Left renal pelvis (tissue), 4 donors: ENCODE measurements at regions not wholly inside any gene's neighbourhood (a gene's known extent, or its start where the extent isn't known, plus 50 kb on each side); places are given as distances from the start of the nearest gene placed in this dataset.
"Not testable (repeated sequence)": the region's sequence is repeated elsewhere in the genome, so short reads cannot be mapped to it uniquely, and the experiment has no call there.

Source experiments
- DNase-seq, 4 donors: peaks; one replicate each; pipeline ENCODE4 v3.0.0-alpha.2; 2013; ENCODE audit warnings: low read depth in 4 of 4, low spot score in 3 of 4

- not testable (repeated sequence) for DNase-seq
Observed at GRCh38 chr4:49153011-49153410, 166.9 kb downstream of the CWH43 start.

- DNase-seq = peak in 2 of 4 donors; percentile 31 to 64
Observed at GRCh38 chr4:49154308-49155103, 168.4 kb downstream of the CWH43 start.

- not testable (repeated sequence) for DNase-seq
Observed at GRCh38 chr4:49155270-49155669, 169.2 kb downstream of the CWH43 start.

GRCh38 chr4:49156309-49156708, 170.2 kb downstream of the CWH43 start:
- DNase-seq = not testable (repeated sequence)

- not testable (repeated sequence) for DNase-seq
Observed at GRCh38 chr4:49157630-49158029, 171.6 kb downstream of the CWH43 start.

GRCh38 chr4:49161111-49161541, 175.1 kb downstream of the CWH43 start:
- DNase-seq = not testable (repeated sequence)

- DNase-seq = not testable (repeated sequence)
Observed at GRCh38 chr4:49164916-49165315, 178.8 kb downstream of the CWH43 start.

GRCh38 chr4:49177847-49178246, 191.8 kb downstream of the CWH43 start:
- DNase-seq = not testable (repeated sequence)

GRCh38 chr4:49181088-49181487, 195.0 kb downstream of the CWH43 start:
- DNase-seq = not testable (repeated sequence)

- DNase-seq = not testable (repeated sequence)
Observed at GRCh38 chr4:49211396-49212194, 225.5 kb downstream of the CWH43 start.

- DNase-seq = not testable (repeated sequence)
Observed at GRCh38 chr4:49213250-49213649, 227.2 kb downstream of the CWH43 start.

- not testable (repeated sequence) for DNase-seq
Observed at GRCh38 chr4:49213750-49214149, 227.7 kb downstream of the CWH43 start.

GRCh38 chr4:49214453-49215081, 228.5 kb downstream of the CWH43 start:
- not testable (repeated sequence) for DNase-seq

GRCh38 chr4:49215082-49215479, 229.0 kb downstream of the CWH43 start:
- not testable (repeated sequence) for DNase-seq

GRCh38 chr4:49216606-49217005, 230.5 kb downstream of the CWH43 start:
- DNase-seq = not testable (repeated sequence)

GRCh38 chr4:49217492-49217891, 231.4 kb downstream of the CWH43 start:
- no peak for DNase-seq

- DNase-seq = not testable (repeated sequence)
Observed at GRCh38 chr4:49218094-49218493, 232.0 kb downstream of the CWH43 start.

GRCh38 chr4:49218931-49219330, 232.9 kb downstream of the CWH43 start:
- not testable (repeated sequence) for DNase-seq

- DNase-seq = not testable (repeated sequence)
Observed at GRCh38 chr4:49219489-49220225, 233.6 kb downstream of the CWH43 start.

GRCh38 chr4:49221209-49221608, 235.1 kb downstream of the CWH43 start:
- DNase-seq = no peak
